Nephron (organoid): ENCODE measurements at regions not wholly inside any gene's neighbourhood (a gene's known extent, or its start where the extent isn't known, plus 50 kb on each side); places are given as distances from the start of the nearest gene placed in this dataset.

ENCODE experiments used
- H3K27ac Mint-ChIP-seq, 3 experiments: 2 replicates each; pipeline ENCODE4 v1.8.0; 2020; ENCODE audit warnings: mixed read lengths in 3 of 3, mild to moderate bottlenecking in 2 of 3, moderate library complexity in 1 of 3
- H3K27me3 Mint-ChIP-seq: 2 replicates; pipeline ENCODE4 v1.8.0; 2021; ENCODE audit warnings: low read depth, mild to moderate bottlenecking, moderate library complexity, mixed read lengths
- H3K36me3 Mint-ChIP-seq: 2 replicates; pipeline ENCODE4 v1.8.0; 2020; ENCODE audit warnings: low read depth, mixed read lengths
- H3K4me1 Mint-ChIP-seq: 2 replicates; pipeline ENCODE4 v1.8.0; 2020; ENCODE audit warnings: mixed read lengths
- H3K4me3 Mint-ChIP-seq, 3 experiments: 2 replicates each; pipeline ENCODE4 v1.8.0; 2020; ENCODE audit warnings: mild to moderate bottlenecking in 3 of 3, mixed read lengths in 3 of 3, moderate library complexity in 2 of 3
- H3K9me3 Mint-ChIP-seq: 2 replicates; pipeline ENCODE4 v1.8.0; 2020; ENCODE audit warnings: mixed read lengths
- CTCF ChIP-seq, 3 experiments: fragments of 200-600 bp; sonication (generic); IDR thresholded peaks; one replicate each; pipeline ENCODE4 v1.5.0; 2021; ENCODE audit warnings: antibody characterized with exemption in 3 of 3; ENCODE audit not compliant: unreplicated experiment in 3 of 3

- H3K27me3 Mint-ChIP-seq = no peaks in the 10 kb centered on the region
- no peak for TF ChIP-seq CTCF (IDR thresholded peaks at IDR 0.05; ENCODE audit: unreplicated experiment in 3 of 3)
- H3K36me3 Mint-ChIP-seq = no peaks in the 10 kb centered on the region
- H3K4me1 Mint-ChIP-seq = no peaks in the 10 kb centered on the region
- H3K9me3 Mint-ChIP-seq = no peaks in the 10 kb centered on the region
- H3K27ac Mint-ChIP-seq = no peak overlapping the region
- H3K4me3 Mint-ChIP-seq = no peak overlapping the region
Observed at GRCh38 chr4:59647500-59647899, 1552.6 kb upstream of the ADGRL3 start.

GRCh38 chr4:59650861-59651260 is 1549.3 kb upstream of the ADGRL3 start:
- TF ChIP-seq CTCF (IDR thresholded peaks at IDR 0.05; ENCODE audit: unreplicated experiment in 3 of 3) = no peak
- Mint-ChIP-seq H3K9me3 (no peaks in the 10 kb centered on the region), H3K36me3 (no peaks in the 10 kb centered on the region), H3K27me3 (no peaks in the 10 kb centered on the region), H3K4me3 (no peak overlapping the region), H3K27ac (no peak overlapping the region), H3K4me1 (no peaks in the 10 kb centered on the region)

- Mint-ChIP-seq H3K4me1 (no peaks in the 10 kb centered on the region), H3K27me3 (peaks cover 4% of the 10 kb centered on the region), H3K27ac (no peak overlapping the region), H3K36me3 (no peaks in the 10 kb centered on the region), H3K4me3 (no peak overlapping the region), H3K9me3 (peaks cover 21% of the 10 kb centered on the region)
- no peak for TF ChIP-seq CTCF (IDR thresholded peaks at IDR 0.05; ENCODE audit: unreplicated experiment in 3 of 3)
Observed at GRCh38 chr4:59655996-59656395, 1544.1 kb upstream of the ADGRL3 start.

GRCh38 chr4:59664771-59665170 is 1535.4 kb upstream of the ADGRL3 start:
- H3K4me1 Mint-ChIP-seq = no peaks in the 10 kb centered on the region
- H3K27me3 Mint-ChIP-seq = no peaks in the 10 kb centered on the region
- H3K36me3 Mint-ChIP-seq = no peaks in the 10 kb centered on the region
- no peak overlapping the region for H3K27ac Mint-ChIP-seq
- no peak overlapping the region for H3K4me3 Mint-ChIP-seq
- no peak for TF ChIP-seq CTCF (IDR thresholded peaks at IDR 0.05; ENCODE audit: unreplicated experiment in 3 of 3)
- H3K9me3 Mint-ChIP-seq = peaks cover 2% of the 10 kb centered on the region

- H3K36me3 Mint-ChIP-seq = no peaks in the 10 kb centered on the region
- no peaks in the 10 kb centered on the region for H3K4me1 Mint-ChIP-seq
- no peak for TF ChIP-seq CTCF (IDR thresholded peaks at IDR 0.05; ENCODE audit: unreplicated experiment in 3 of 3)
Observed at GRCh38 chr4:59666645-59667044, 1533.5 kb upstream of the ADGRL3 start.

GRCh38 chr4:59671037-59671436 is 1529.1 kb upstream of the ADGRL3 start:
- TF ChIP-seq CTCF (IDR thresholded peaks at IDR 0.05; ENCODE audit: unreplicated experiment in 3 of 3) = no peak
- Mint-ChIP-seq H3K4me1 (no peaks in the 10 kb centered on the region), H3K27ac (no peak overlapping the region), H3K4me3 (no peak overlapping the region), H3K36me3 (no peaks in the 10 kb centered on the region), H3K9me3 (no peaks in the 10 kb centered on the region), H3K27me3 (no peaks in the 10 kb centered on the region)

More at GRCh38 chr4:59666645-59667044, 1533.5 kb upstream of the ADGRL3 start:
- no peaks in the 10 kb centered on the region for H3K27me3 Mint-ChIP-seq
- no peak overlapping the region for H3K4me3 Mint-ChIP-seq
- no peaks in the 10 kb centered on the region for H3K9me3 Mint-ChIP-seq
- H3K27ac Mint-ChIP-seq = no peak overlapping the region
